H9 (cell line): ENCODE measurements at regions not wholly inside any gene's neighbourhood (a gene's known extent, or its start where the extent isn't known, plus 50 kb on each side); places are given as distances from the start of the nearest gene placed in this dataset.

Experiments used
- DNase-seq: peaks from one replicate; pipeline ENCODE4 v3.0.0-alpha.2; 2017
- H2AFZ ChIP-seq: one replicate; pipeline ENCODE4 v1.6.1; 2013; ENCODE audit warnings: mild to moderate bottlenecking, low read length, control low read depth, moderate library complexity
- H2AK5ac ChIP-seq: 2 replicates; pipeline ENCODE4 v1.6.1; 2013; ENCODE audit warnings: low read length, control low read depth, mixed read lengths; ENCODE audit not compliant: insufficient read length
- H2BK120ac ChIP-seq: one replicate; pipeline ENCODE4 v1.6.1; 2013; ENCODE audit warnings: low read depth, mild to moderate bottlenecking, low read length, control low read depth, inconsistent platforms; ENCODE audit not compliant: poor library complexity, severe bottlenecking
- H2BK12ac ChIP-seq: 2 replicates; pipeline ENCODE4 v1.6.1; 2013; ENCODE audit warnings: low read length, control low read depth, mixed read lengths, low read depth; ENCODE audit not compliant: insufficient read length
- H2BK15ac ChIP-seq: 2 replicates; pipeline ENCODE4 v1.6.1; 2013; ENCODE audit warnings: low read depth, low read length, control low read depth
- H2BK20ac ChIP-seq: one replicate; pipeline ENCODE4 v1.6.1; 2013; ENCODE audit warnings: low read depth, mild to moderate bottlenecking, low read length, control low read depth, inconsistent platforms; ENCODE audit not compliant: poor library complexity, severe bottlenecking
- H2BK5ac ChIP-seq: 2 replicates; pipeline ENCODE4 v1.6.1; 2013; ENCODE audit warnings: low read length, control low read depth, mixed read lengths; ENCODE audit not compliant: insufficient read length
- H3K14ac ChIP-seq: 2 replicates; pipeline ENCODE4 v1.6.1; 2013; ENCODE audit warnings: low read length, control low read depth; ENCODE audit not compliant: insufficient read depth
- H3K18ac ChIP-seq: 2 replicates; pipeline ENCODE4 v1.6.1; 2013; ENCODE audit warnings: low read depth, mild to moderate bottlenecking, mixed read lengths, low read length, control low read depth; ENCODE audit not compliant: insufficient read length
- H3K23ac ChIP-seq: 2 replicates; pipeline ENCODE4 v1.6.1; 2013; ENCODE audit warnings: low read length, control low read depth, mixed read lengths, low read depth; ENCODE audit not compliant: insufficient read length
- H3K23me2 ChIP-seq: 2 replicates; pipeline ENCODE4 v1.6.1; 2013; ENCODE audit warnings: low read depth, mild to moderate bottlenecking, mixed read lengths, low read length, control low read depth; ENCODE audit not compliant: insufficient read length, poor library complexity, severe bottlenecking
- H3K27ac ChIP-seq: 2 replicates; pipeline ENCODE4 v1.5.1; 2013; ENCODE audit warnings: low read length, control low read depth, mixed read lengths, low read depth; ENCODE audit not compliant: insufficient read length
- H3K27me3 ChIP-seq: 2 replicates; pipeline ENCODE4 v1.6.1; 2013; ENCODE audit warnings: low read length, control low read depth, inconsistent platforms; ENCODE audit not compliant: insufficient read depth
- H3K4ac ChIP-seq: 2 replicates; pipeline ENCODE4 v1.6.1; 2013; ENCODE audit warnings: low read depth, mild to moderate bottlenecking, control low read depth, inconsistent platforms, low read length, moderate library complexity
- H3K4me1 ChIP-seq: 2 replicates; pipeline ENCODE4 v1.6.1; 2013; ENCODE audit warnings: low read length, control low read depth, inconsistent platforms; ENCODE audit not compliant: insufficient read depth
- H3K4me2 ChIP-seq: 2 replicates; pipeline ENCODE4 v1.6.1; 2013; ENCODE audit warnings: low read length, control low read depth, mixed read lengths; ENCODE audit not compliant: insufficient read length, insufficient read depth
- H3K56ac ChIP-seq: 2 replicates; pipeline ENCODE4 v1.6.1; 2013; ENCODE audit warnings: low read depth, mild to moderate bottlenecking, mixed read lengths, low read length, control low read depth; ENCODE audit not compliant: insufficient read length
- H3K79me1 ChIP-seq: 2 replicates; pipeline ENCODE4 v1.6.1; 2013; ENCODE audit warnings: low read depth, mild to moderate bottlenecking, moderate library complexity, low read length, control low read depth, inconsistent platforms; ENCODE audit not compliant: insufficient read depth, poor library complexity, severe bottlenecking
- H3K79me2 ChIP-seq: 2 replicates; pipeline ENCODE4 v1.6.1; 2013; ENCODE audit warnings: low read length, control low read depth, inconsistent platforms; ENCODE audit not compliant: insufficient read depth
- H3K9ac ChIP-seq: 2 replicates; pipeline ENCODE4 v1.6.1; 2013; ENCODE audit warnings: low read length, control low read depth, mixed read lengths; ENCODE audit not compliant: insufficient read length; ENCODE audit errors: extremely low read depth
- H3K9me3 ChIP-seq: one replicate; pipeline ENCODE4 v1.6.1; 2013; ENCODE audit warnings: low read depth, low read length, inconsistent platforms; ENCODE audit not compliant: control insufficient read depth
- H3T11ph ChIP-seq: one replicate; pipeline ENCODE4 v1.6.1; 2013; ENCODE audit warnings: mild to moderate bottlenecking, low read length, control low read depth, inconsistent platforms
- H4K20me1 ChIP-seq: one replicate; pipeline ENCODE4 v1.6.1; 2013; ENCODE audit not compliant: control insufficient read depth, insufficient read length, insufficient read depth
- H4K5ac ChIP-seq: 2 replicates; pipeline ENCODE4 v1.6.1; 2013; ENCODE audit warnings: low read depth, mild to moderate bottlenecking, mixed read lengths, low read length, control low read depth; ENCODE audit not compliant: insufficient read length
- H4K8ac ChIP-seq: replicated peaks from 2 replicates; pipeline ENCODE4 v1.6.1; 2013; ENCODE audit warnings: low read length, control low read depth, mixed read lengths, low read depth; ENCODE audit not compliant: insufficient read length
- H4K91ac ChIP-seq: 2 replicates; pipeline ENCODE4 v1.6.1; 2013; ENCODE audit warnings: low read depth, mild to moderate bottlenecking, moderate library complexity, mixed read lengths, low read length, control low read depth; ENCODE audit not compliant: insufficient read length
- H3K27ac Mint-ChIP-seq, 3 experiments: 2 replicates in 2 of 3; 3 replicates in 1 of 3; pipeline ENCODE4 v1.8.0; 2020 to 2021; ENCODE audit warnings: mixed read lengths in 3 of 3, mild to moderate bottlenecking in 1 of 3, moderate library complexity in 1 of 3
- H3K27me3 Mint-ChIP-seq: 2 replicates; pipeline ENCODE4 v1.8.0; 2021; ENCODE audit warnings: low read depth, mild to moderate bottlenecking, moderate library complexity, mixed read lengths
- H3K36me3 Mint-ChIP-seq, 3 experiments: 2 replicates in 2 of 3; 3 replicates in 1 of 3; pipeline ENCODE4 v1.8.0; 2020 to 2021; ENCODE audit warnings: low read depth in 3 of 3, mixed read lengths in 3 of 3; ENCODE audit not compliant: insufficient read depth in 1 of 3
- H3K4me1 Mint-ChIP-seq, 2 experiments: 2 replicates each; pipeline ENCODE4 v1.8.0; 2020; ENCODE audit warnings: mixed read lengths in 2 of 2
- H3K4me3 Mint-ChIP-seq, 2 experiments: 2 replicates in 1 of 2; 3 replicates in 1 of 2; pipeline ENCODE4 v1.8.0; 2020 to 2021; ENCODE audit warnings: mild to moderate bottlenecking in 2 of 2, mixed read lengths in 2 of 2, moderate library complexity in 1 of 2
- H3K9me3 Mint-ChIP-seq, 2 experiments: 2 replicates in 1 of 2; 3 replicates in 1 of 2; pipeline ENCODE4 v1.8.0; 2020; ENCODE audit warnings: mild to moderate bottlenecking in 2 of 2, mixed read lengths in 2 of 2, moderate library complexity in 1 of 2
- CTCF ChIP-seq: fragments of 200-600 bp; sonication (generic); conservative IDR thresholded peaks from 3 replicates; pipeline ENCODE4 v1.8.0; 2021; ENCODE audit warnings: antibody characterized with exemption, mild to moderate bottlenecking
- WGBS: extraction: QIAGEN DNeasy Blood & Tissue Kit; methylation state at CpG from one replicate; pipeline ENCODE4 v1.1.7; 2013; ENCODE audit warnings: missing lambda C conversion rate, low lambda C conversion rate, mixed read lengths; ENCODE audit not compliant: insufficient read length; ENCODE audit errors: extremely low coverage; 5-methylcytosine and 5-hydroxymethylcytosine counted together

GRCh38 chr5:125046838-125047237 lies 300.4 kb upstream of the ZNF608 start:
- no peak for DNase-seq
- H3K4me2 ChIP-seq, result no peak overlapping the region
- WGBS, result no CpG with 5 or more reads among the region's 1 CpG
- H3K4me1 Mint-ChIP-seq, result peaks cover 26 to 34% of the 10 kb centered on the region in 2 experiments
- H3K4me1 ChIP-seq, result peaks cover 6% of the 10 kb centered on the region; the same call in 1 of the 2 replicates
- no peak overlapping the region for H2BK12ac ChIP-seq
- no peaks in the 10 kb centered on the region for H3K27me3 ChIP-seq
- no peak overlapping the region; a peak in 1 of 7 replicates for H3K27ac Mint-ChIP-seq
- no peak overlapping the region for H3K18ac ChIP-seq
- no peak overlapping the region for H3T11ph ChIP-seq
- H4K5ac ChIP-seq, result no peak overlapping the region
- no peaks in the 10 kb centered on the region for H3K9me3 ChIP-seq
- no peak overlapping the region for H3K23ac ChIP-seq
- no peaks in the 10 kb centered on the region for H3K79me1 ChIP-seq
- no peak overlapping the region for H3K56ac ChIP-seq
- no peak overlapping the region for H2AFZ ChIP-seq
- H3K27me3 Mint-ChIP-seq, result no peaks in the 10 kb centered on the region
- no peak overlapping the region for H2BK20ac ChIP-seq
- no peak overlapping the region for H2BK15ac ChIP-seq
- H3K36me3 Mint-ChIP-seq, result peaks cover 0 to 1% (median 0%) of the 10 kb centered on the region in 3 experiments; a peak in 1 of 7 replicates
- no peaks in the 10 kb centered on the region for H4K20me1 ChIP-seq
- no peak for TF ChIP-seq CTCF
- H3K27ac ChIP-seq, result no peak overlapping the region
- no peak overlapping the region for H4K91ac ChIP-seq
- no peak overlapping the region for H3K4me3 Mint-ChIP-seq
- no peak overlapping the region for H3K9ac ChIP-seq
- no peak overlapping the region for H3K4ac ChIP-seq
- no peak overlapping the region for H3K14ac ChIP-seq
- H2AK5ac ChIP-seq, result no peak overlapping the region
- H2BK120ac ChIP-seq, result no peak overlapping the region
- H3K23me2 ChIP-seq, result no peaks in the 10 kb centered on the region
- no peak overlapping the region for H4K8ac ChIP-seq
- H3K9me3 Mint-ChIP-seq, result no peaks in the 10 kb centered on the region
- H3K79me2 ChIP-seq, result no peaks in the 10 kb centered on the region
- no peak overlapping the region for H2BK5ac ChIP-seq
